Upper lobe of right lung (tissue), 1 donor: ENCODE measurements at regions not wholly inside any gene's neighbourhood (a gene's known extent, or its start where the extent isn't known, plus 50 kb on each side); places are given as distances from the start of the nearest gene placed in this dataset.

Experiments used
- ATAC-seq: fragments of 200-7000 bp; cut with Tn5 transposase; one replicate; pipeline ENCODE4 v1.9.1; 2020; ENCODE audit warnings: mild to moderate bottlenecking, moderate library complexity
- DNase-seq: peaks from one replicate; pipeline ENCODE4 v3.0.0-alpha.2; 2020
- H3K27ac ChIP-seq: fragments of 200-600 bp; one replicate; pipeline ENCODE4 v1.8.0; 2022
- H3K27me3 ChIP-seq: fragments of 200-600 bp; one replicate; pipeline ENCODE4 v1.8.0; 2022; ENCODE audit warnings: mild to moderate bottlenecking
- H3K36me3 ChIP-seq: fragments of 200-600 bp; one replicate; pipeline ENCODE4 v1.8.0; 2022
- H3K4me1 ChIP-seq: fragments of 200-600 bp; one replicate; pipeline ENCODE4 v1.8.0; 2022
- H3K4me3 ChIP-seq: fragments of 200-600 bp; one replicate; pipeline ENCODE4 v1.8.0; 2022; ENCODE audit warnings: mild to moderate bottlenecking
- H3K9me3 ChIP-seq: fragments of 200-600 bp; one replicate; pipeline ENCODE4 v1.8.0; 2022
- CTCF ChIP-seq: fragments of 200-600 bp; IDR thresholded peaks from one replicate; pipeline ENCODE4 v1.8.0; 2022; ENCODE audit warnings: antibody characterized with exemption
- intact Hi-C: fragments of 100-400 bp; cut with DNase I; formaldehyde crosslinking; loops from one replicate; pipeline ENCODE4 v1.11.0; 2022
- donor health status: DM: no; HTN: yes; CAD: no; lungs with severe emphysema.

GRCh38 chr4:65983061-65983460 lies 312.8 kb upstream of the EPHA5 start:
- no peak for DNase-seq
- no peaks in the 10 kb centered on the region for H3K9me3 ChIP-seq

GRCh38 chr4:65976287-65976686 lies 306.0 kb upstream of the EPHA5 start:
- TF ChIP-seq CTCF = no peak
- Histone ChIP-seq H3K9me3 (no peaks in the 10 kb centered on the region), H3K4me1 (no peaks in the 10 kb centered on the region), H3K27me3 (no peaks in the 10 kb centered on the region), H3K36me3 (no peaks in the 10 kb centered on the region), H3K4me3 (no peak overlapping the region), H3K27ac (no peak overlapping the region)
- intact Hi-C loops = no loop called here
- DNase-seq = no peak
- ATAC-seq = no peak

More at GRCh38 chr4:65983061-65983460, 312.8 kb upstream of the EPHA5 start:
- H3K27me3 ChIP-seq = no peaks in the 10 kb centered on the region
- TF ChIP-seq CTCF = no peak
- no peak overlapping the region for H3K4me3 ChIP-seq
- intact Hi-C loops = no loop called here
- H3K36me3 ChIP-seq = no peaks in the 10 kb centered on the region
- no peak for ATAC-seq
- H3K27ac ChIP-seq = no peak overlapping the region
- H3K4me1 ChIP-seq = no peaks in the 10 kb centered on the region

- no peaks in the 10 kb centered on the region for H3K4me1 ChIP-seq
- no peak overlapping the region for H3K27ac ChIP-seq
- no peaks in the 10 kb centered on the region for H3K36me3 ChIP-seq
- no peak overlapping the region for H3K4me3 ChIP-seq
- intact Hi-C loops = no loop called here
- no peak for ATAC-seq
- TF ChIP-seq CTCF = no peak
- no peak for DNase-seq
- no peaks in the 10 kb centered on the region for H3K27me3 ChIP-seq
- no peaks in the 10 kb centered on the region for H3K9me3 ChIP-seq
Measured at GRCh38 chr4:65973186-65973585, 302.9 kb upstream of the EPHA5 start.

- ATAC-seq (no peak), DNase-seq (no peak)
- intact Hi-C loops = no loop called here
- Histone ChIP-seq H3K27me3 (no peaks in the 10 kb centered on the region), H3K4me1 (no peaks in the 10 kb centered on the region), H3K36me3 (no peaks in the 10 kb centered on the region), H3K9me3 (no peaks in the 10 kb centered on the region), H3K27ac (no peak overlapping the region), H3K4me3 (no peak overlapping the region)
- TF ChIP-seq CTCF = no peak
Measured at GRCh38 chr4:65971686-65972085, 301.4 kb upstream of the EPHA5 start.

GRCh38 chr4:65968831-65969558 lies 298.7 kb upstream of the EPHA5 start:
- no peak for DNase-seq
- intact Hi-C loops = no loop called here
- Histone ChIP-seq H3K9me3 (no peaks in the 10 kb centered on the region), H3K4me1 (no peaks in the 10 kb centered on the region), H3K27ac (no peak overlapping the region), H3K27me3 (no peaks in the 10 kb centered on the region), H3K36me3 (no peaks in the 10 kb centered on the region), H3K4me3 (no peak overlapping the region)
- no peak for ATAC-seq
- TF ChIP-seq CTCF = no peak

GRCh38 chr4:65960751-65961150 lies 290.5 kb upstream of the EPHA5 start:
- Histone ChIP-seq H3K27ac (no peak overlapping the region), H3K4me1 (no peaks in the 10 kb centered on the region), H3K36me3 (no peaks in the 10 kb centered on the region), H3K27me3 (no peaks in the 10 kb centered on the region), H3K9me3 (no peaks in the 10 kb centered on the region), H3K4me3 (no peak overlapping the region)
- no peak for ATAC-seq
- intact Hi-C loops = no loop called here
- no peak for DNase-seq
- no peak for TF ChIP-seq CTCF
